ENCODE measurements at regions not wholly inside any gene's neighbourhood (a gene's known extent, or its start where the extent isn't known, plus 50 kb on each side); places are given as distances from the start of the nearest gene placed in this dataset.

GRCh38 chr14:22412926-22413411 is 176.1 kb downstream of the DAD1 start:
- peak; percentile 58 for DNase-seq

DNA sequence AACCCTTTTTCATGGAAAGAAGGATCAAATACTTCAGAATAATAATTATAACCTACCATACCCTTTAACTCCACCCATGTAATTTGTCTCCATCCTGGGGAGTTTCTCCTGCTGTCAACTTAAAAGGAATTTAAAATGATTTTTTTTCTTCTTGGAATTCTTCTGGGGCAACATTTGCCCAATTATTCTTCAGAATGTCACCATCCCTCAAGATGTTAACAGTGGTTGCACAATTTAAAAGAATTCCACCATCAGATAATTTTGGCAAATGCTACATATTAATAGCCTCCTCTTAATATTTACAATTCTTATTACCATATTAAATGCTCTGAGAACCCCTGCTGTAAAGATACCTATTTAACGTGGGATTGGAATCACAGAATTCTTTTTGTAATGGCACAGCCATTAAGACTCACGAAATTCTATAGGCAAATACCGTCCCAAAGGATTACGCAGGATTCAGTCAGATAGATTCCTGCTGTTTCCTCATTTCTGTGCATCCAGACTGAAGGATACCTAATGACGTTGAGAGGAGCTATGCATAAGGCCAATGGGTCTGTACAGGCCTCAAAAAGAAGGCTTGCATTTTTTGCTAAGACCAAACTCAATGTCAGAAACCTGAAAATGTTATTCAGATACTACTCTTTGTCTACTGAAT is 177.5 kb downstream of the DAD1 start:
- DNase-seq: no peak

DNA sequence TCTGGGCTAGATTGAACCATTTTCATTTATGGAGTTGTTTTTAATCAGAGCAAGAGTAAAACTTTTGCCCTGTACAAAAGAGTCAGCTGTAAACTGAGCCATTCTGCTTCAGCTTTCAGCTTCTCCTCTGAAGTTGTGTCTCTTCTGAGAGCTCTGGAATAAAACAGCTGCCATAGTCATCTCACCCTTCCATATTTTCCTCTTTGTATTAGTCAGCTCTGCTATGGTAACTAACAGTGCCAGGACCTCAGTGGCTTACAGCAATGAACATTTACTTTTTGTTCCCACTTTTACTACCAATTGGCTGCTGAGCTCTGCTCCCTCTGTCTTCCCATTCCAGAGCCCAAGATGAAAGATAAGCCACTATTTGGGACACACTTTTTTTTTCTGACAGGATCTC is 178.5 kb downstream of the DAD1 start:
- DNase-seq: no peak

DNA sequence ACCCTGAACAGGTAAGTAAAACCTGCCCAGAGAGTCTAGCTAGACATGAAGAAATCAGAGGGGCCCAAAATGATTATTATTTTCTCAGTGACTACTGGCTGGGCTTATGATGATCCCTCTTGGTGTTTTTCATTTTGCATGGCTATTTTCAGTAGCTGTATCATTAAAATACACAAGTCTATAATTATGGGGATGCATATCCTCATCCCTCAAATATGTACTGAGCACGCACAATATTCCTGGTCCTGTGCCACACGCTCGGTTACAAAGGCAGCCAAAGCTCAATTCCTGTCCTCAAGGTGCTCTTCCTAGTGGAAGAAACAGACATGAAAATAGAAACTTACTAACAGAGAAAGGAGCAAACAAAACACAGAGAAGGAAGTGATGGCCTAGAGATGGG is 180.0 kb downstream of the DAD1 start:
- no peak for DNase-seq

GRCh38 chr14:22408547-22408946 is 180.5 kb downstream of the DAD1 start:
- no peak for DNase-seq

DNA sequence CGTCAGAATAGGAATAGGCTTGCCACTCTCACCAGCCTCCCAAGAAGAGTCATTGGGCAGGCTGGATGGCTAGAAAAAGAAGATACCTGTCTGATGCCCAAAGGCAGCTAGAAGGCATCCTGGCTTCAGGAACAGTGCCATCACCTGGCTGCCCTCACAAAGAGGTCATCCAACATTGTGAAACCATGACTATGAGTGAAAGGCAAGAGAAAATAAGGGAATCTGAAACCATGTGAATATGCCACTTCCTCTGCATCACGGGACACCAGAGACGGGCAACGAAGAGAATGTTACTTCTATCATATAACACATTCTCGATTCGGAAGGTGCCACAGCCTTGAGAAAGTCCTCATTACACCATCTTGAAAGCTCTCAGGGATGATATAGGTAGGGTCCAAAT is 182.0 kb downstream of the DAD1 start:
- DNase-seq: no peak

GRCh38 chr14:22405201-22405600 is 183.8 kb downstream of the DAD1 start:
- DNase-seq: no peak

DNA sequence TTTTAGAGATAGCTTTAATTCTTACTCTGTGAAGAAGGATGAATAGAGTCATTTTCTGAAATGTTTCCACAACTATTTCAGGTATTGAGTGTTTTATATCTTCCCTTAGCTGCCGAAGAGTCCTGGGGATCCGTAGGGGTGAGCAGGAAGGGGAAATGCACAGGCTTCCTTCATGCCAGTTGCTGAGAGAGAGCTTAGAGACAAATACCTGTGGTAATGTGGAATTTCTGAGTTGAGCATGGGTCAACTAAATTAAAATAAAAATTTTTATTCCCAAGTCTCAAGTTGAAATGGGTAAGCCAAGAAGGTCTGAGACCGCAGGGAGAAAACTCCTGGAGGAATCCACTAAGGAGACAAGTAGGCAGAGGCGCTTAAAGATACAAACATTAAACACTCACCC is 185.7 kb downstream of the DAD1 start:
- no peak for DNase-seq

DNA sequence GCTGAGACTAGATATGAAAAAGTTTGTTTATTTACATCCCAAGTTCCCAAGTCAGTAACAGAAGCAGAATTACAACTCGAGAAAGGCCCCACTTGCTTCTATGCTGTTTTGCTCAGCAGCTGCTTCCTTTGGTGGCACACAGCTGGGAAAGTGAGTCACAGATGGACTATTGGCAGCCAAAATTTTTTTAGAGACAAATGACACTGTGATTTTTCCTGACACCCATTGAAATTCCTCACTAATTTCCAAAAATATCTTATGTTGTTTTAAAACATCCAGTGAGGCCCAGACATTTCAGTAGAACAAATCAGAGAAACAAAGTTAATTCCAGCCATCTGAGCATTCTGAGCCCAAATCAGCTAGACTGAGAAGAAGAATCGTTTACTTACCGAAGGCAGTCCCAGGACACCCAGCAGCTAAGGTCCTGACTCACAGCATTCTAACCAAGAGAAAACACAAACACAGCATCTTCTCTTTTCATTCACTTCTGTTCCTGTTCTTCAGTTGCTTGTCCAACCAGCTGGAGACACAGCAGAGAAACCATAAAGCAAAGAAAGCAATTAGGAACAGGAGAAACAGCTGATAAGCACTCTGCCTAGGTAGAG is 188.3 kb downstream of the DAD1 start:
- DNase-seq: no peak

- DNase-seq: no peak
Observed at GRCh38 chr14:22399776-22400175, 189.2 kb downstream of the DAD1 start.

DNA sequence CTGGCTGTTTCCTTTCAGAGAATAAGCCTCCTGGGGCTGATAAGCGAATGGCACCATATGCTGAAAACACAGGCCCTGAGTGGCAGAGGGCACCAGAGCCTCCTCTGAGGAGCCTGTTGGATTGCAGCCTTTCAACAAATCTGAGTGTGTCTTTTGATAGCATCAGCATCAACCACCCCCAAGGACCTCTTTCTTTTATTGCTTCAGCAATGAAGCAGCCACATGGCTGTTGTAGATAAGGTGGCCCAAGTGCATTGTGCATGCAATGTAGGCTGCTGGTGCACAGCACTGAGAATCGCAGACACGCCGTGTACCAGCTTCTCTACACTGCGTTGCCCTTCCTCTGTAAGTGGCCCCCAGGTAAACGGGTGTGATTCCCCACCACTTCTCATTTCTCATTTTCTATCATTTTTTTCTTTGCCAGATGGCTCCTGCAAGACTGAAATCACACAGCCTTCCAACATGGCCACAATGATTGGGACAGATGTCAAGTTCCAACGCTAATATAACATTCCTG is 191.7 kb downstream of the DAD1 start:
- no peak for DNase-seq

- no peak for DNase-seq
Observed at GRCh38 chr14:22395803-22396202, 193.2 kb downstream of the DAD1 start.

- no peak for DNase-seq
Observed at GRCh38 chr14:22394616-22395015, 194.4 kb downstream of the DAD1 start.

GRCh38 chr14:22393796-22394195 is 195.2 kb downstream of the DAD1 start:
- no peak for DNase-seq

DNA sequence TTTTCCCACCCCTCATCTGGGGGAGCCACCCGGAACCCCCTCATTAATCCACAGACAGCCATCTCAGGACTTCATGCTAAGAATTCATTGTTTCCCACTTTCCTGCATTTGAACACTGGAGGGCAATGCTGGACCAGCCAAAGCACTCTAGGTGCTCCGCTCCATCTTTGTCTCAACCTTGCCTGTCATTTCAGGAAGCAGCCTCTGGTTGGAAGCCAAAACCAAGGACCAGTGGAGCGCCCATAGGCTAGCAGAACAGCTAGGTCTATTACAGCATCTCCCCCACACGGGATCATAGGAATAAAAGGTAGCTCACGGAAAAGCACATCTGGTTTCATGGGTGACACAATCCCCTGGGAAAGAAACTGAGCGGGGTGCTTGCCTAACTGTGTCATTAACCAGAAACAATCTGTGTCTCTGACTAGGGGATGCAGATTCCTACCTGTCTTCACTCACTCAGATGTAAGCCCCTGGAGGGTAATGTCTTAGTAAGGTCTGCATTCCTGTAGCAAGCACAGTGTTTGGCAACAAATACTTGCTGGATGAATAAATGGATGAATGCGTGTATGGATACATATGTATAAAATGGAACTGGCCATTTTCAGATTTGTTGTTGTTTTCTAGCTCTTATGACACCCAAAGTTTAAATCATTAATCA is 197.0 kb downstream of the DAD1 start:
- DNase-seq: peak; percentile 61

- no peak for DNase-seq
Observed at GRCh38 chr14:22390824-22391461, 198.1 kb downstream of the DAD1 start.

DNA sequence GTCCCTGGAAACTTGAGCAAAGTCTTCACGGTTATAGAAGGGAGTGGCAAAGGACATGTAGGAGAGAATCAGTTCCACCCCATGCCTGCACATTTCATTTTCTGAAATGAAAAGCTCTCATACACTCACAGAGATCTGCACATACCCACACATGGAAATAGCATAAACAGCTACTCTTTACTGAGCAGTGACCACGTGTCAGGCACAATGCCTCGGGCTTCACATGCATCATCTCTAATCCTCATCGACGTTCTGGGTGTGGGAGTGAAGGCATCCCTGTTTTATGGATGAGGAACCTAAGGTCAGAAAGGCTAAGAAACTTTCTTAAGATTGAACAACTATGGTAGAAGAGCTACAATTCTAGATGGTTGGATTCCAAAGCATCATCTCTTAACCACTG is 198.8 kb downstream of the DAD1 start:
- DNase-seq: no peak

- no peak for DNase-seq
Observed at GRCh38 chr14:22388669-22389595, 200.1 kb downstream of the DAD1 start.

- no peak for DNase-seq
Observed at GRCh38 chr14:22387776-22388241, 201.2 kb downstream of the DAD1 start.

DNA sequence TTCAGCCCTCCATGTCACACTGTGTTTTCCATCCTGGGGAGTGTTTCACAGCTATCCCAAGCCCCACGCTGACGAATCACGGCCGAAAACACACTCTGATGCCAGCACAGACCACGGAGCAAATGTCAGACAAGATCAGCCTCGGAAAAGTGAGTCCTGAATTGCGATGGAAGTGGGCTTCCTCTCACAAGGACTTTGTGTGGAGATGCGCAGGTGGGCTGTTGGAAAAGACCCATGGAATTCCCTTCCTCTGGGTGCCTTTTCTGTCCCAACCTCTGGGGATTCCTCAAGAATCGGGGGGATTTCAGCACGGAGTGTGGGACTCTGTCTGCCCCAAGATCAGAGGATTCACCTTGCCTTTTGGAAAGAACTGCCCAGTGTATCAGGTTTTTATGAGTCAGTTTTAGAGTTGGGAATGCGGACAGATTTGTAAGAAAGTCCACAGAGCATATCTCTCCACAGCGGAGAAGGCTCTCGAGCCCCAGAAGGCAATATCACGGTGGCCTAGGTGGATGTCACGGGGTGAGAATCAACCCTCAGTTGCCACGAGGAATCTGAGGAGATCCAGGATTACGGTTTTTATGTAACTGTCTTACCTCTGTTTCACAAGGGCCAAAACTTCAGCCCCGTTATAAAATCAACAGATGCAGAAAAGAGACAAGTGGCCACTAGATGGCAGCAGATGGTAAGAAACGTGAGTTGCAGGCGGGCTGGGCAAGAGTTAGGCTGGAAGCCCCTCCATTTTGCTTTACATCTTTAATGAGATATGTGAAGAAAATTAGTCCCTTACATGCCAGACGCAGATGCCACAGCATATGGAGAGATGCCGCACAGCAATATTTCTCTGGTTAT is 201.9 kb downstream of the DAD1 start:
- DNase-seq: peak; percentile 83

DNA sequence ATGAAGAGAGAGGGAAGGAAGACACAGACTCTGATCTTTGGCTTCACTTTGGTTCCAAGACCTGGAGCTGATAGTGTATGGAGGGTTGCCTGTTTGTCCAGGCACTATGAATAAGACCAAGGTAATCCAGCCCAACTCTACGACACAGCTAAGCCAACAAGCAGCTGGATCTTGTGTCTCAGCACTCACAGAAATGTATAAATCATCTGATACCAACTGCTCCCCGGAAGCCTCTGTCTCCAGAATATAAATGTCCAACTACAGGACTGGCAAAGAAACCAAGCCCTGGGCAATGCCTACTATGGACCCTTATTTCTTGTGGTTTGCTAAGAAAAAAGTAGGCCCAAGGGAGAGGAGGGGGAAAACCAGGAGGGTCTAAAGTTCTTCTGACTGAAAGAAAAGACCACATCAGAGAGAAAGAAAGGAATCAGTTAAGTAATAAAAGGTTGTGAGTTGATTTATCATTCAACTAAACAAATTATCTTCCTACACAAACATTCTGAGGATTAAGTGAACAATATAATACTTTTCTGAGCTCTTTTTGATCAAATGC is 204.0 kb downstream of the DAD1 start:
- DNase-seq: no peak

Data from right forelimb (tissue), 1 donor.